DMS 273 (cell line): ENCODE measurements at regions not wholly inside any gene's neighbourhood (a gene's known extent, or its start where the extent isn't known, plus 50 kb on each side); places are given as distances from the start of the nearest gene placed in this dataset.

ENCODE experiments used
- DNase-seq: peaks from one replicate; lab custom pipeline; 2025; ENCODE audit not compliant: unreplicated experiment; lab: John Stamatoyannopoulos, UW

GRCh38 chr3:187950671-187951070 lies 203.3 kb upstream of the LPP start:
- DNase-seq, result no peak

GRCh38 chr3:187951452-187952190 lies 202.3 kb upstream of the LPP start:
- DNase-seq, result no peak

DNA sequence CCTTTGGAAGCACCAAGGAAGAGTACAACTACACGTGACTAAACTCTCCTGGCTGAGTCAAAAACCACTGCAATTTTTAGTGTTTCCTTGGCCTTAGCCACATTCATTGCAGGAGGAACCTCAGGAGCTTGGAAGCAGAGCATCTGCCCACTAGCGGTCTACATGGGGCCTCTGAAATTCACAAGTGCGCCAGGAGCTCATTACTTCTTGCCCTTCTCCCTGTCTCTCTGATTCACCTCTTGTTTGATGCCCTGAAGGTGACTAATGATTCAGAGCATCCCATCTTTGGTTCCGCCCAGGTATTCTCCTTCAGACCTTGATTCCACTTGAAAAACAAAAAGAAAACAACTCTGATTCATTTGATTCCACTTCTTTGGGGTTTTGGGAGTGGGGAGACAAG lies 201.1 kb upstream of the LPP start:
- DNase-seq, result no peak

- DNase-seq, result no peak
These were observed 199.5 kb upstream of the LPP start for GRCh38 chr3:187954516-187954872.

DNA sequence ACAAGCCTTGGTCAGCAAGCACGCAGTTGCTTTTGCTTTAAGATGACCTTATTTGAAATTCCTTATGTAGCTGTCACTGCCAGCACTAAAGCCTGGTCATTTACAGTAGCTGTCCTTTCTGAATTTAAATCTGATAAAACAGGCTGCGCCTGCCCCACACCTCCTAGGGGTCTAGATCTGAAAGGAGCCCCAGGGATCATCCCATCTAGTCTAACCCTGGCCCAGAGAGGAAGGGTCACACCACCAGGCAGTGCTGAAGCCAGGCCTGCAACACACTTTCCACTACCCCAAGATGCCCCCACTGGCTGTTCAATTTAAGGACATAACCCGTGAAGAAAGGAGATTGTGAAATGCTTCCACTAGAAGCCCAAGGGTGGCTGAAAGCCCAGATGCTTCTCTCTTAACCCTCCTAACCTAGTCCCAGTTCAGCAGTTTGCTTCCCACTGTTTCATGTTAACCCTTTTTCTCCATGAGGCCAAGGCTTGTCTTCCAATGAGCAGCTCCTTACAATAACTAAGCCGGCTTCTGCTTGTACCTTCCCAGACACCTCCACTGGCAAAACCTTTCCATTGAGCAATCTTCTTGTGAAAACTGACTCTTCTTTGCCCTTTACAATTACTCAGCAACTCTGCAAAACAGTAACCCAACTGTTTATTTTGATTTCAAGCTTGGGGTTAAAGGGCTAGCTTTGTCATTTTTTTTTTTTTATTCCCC lies 198.9 kb upstream of the LPP start:
- no peak for DNase-seq

DNA sequence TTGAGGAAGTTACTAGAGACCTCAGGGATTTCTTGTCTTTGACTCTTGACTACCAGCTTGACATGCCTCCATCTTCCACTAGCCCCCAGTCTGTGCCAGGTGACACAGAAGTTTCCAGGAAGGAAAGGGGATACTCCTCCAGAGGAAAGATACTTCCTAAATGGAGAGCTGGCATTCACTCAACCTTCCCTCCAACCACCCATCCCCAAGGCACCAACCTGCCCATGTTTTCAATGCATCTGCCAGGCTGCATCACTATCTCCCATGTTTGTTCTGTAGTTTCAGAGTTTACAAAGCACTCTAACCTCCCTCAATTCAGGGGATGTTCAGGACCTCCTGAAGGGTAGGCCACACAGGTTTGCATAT lies 198.4 kb upstream of the LPP start:
- DNase-seq, result no peak

GRCh38 chr3:187957165-187957581 lies 196.8 kb upstream of the LPP start:
- no peak for DNase-seq

GRCh38 chr3:187957582-187957981 lies 196.4 kb upstream of the LPP start:
- no peak for DNase-seq

GRCh38 chr3:187958432-187959003 lies 195.4 kb upstream of the LPP start:
- no peak for DNase-seq

DNA sequence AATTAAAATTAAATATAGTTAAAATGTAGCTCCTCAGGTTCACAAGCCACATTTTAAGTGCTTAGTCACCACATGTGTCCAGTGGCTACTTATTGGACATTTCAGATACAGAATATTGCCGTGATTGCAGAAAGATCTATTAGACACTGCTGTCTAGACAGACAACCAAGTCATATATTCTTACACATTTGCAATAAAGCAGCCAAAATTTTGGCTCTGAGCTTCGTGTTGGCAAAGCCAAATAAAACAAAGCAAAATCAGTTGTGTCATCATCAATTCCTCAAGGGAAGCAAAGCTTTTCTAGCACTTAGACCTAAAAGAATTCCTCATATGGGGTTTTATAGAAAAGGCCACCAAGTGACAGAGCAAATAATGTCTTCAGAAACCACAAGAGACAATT lies 193.1 kb upstream of the LPP start:
- DNase-seq, result no peak

GRCh38 chr3:187961366-187961765 lies 192.6 kb upstream of the LPP start:
- no peak for DNase-seq

DNA sequence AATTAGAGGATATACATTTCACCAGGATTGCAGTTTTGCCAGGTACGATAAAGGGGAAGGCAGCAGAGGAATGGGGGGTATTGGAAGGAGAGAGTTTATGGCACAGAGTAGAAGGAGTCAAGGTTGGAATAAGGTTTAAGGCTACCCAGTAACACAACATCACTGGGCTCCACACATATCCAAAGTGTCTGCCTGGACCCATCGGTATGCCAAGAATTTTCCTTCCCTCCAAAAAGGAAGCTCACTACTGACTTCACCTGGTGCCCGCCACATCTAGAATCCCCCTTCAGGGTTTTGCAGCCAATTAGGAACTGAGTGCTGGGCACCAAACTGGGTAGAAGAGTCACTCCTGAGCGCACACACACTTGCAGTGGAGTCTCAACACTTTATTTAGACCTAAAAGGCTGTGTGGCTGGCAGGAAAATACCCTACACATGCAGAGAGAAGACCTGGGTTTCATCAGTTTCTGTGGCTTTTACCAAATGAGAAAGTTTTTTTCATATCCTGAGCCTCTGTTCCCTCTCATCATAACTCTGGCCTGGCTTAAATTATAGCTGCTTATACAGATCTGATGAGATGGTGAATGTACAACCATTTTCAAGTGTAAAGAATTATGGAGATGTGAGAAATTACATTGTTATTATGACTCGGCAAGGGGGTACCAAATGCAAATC lies 190.8 kb upstream of the LPP start:
- no peak for DNase-seq

DNA sequence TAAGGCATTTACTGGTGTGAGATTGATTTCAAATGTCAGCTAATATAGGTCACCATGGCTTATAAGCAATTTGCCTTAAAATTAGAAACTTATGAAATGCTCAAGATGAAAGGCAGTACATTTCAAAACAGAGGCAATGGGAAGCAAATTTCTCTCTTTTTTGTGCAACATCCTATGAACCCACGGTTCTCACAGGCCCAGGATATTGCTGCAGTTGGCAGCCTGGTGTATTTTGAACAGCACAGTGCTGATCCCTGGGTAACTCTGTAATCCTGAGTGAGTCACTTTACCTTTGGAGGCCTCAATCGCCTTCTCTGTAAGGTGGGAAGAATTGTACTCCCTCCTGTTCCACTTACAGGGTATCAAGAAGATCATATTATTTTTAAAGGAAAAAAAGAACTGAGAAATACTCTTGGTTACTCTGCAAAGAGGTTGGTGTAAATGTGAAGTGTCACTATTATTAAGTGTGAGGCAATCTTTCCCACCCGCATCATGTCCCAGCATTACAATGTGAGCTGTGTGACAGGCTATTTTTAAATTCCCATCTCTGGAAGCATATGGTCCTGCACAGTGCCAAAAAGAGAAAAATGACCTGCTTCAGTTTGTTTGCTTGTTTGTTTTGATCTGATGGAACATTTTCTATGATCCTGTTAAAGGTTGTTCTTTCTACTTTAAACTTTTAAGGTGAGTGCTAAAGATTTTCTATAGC lies 190.1 kb upstream of the LPP start:
- no peak for DNase-seq

DNA sequence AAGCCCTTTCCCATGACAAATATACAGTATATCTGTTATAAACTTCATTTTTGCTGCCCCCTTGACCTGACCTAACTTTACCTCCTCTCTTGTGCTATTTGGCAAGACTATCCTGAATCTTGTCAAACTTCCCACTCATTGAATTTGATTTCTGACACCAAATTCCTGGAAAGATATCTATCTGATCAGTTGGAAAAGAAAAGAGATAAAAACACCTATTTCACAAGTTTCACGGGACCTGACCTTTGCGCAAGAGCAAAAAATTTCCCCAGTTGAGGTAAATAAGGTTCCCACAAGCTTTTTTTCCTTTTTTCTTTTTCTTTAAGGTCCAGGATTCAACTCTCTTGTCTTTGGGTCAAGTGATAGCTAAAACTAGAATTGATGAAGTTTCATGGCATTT lies 189.2 kb upstream of the LPP start:
- DNase-seq, result no peak

GRCh38 chr3:187966096-187966495 lies 187.9 kb upstream of the LPP start:
- DNase-seq, result no peak

- DNase-seq, result no peak
These were observed 187.1 kb upstream of the LPP start for GRCh38 chr3:187966636-187967406.

DNA sequence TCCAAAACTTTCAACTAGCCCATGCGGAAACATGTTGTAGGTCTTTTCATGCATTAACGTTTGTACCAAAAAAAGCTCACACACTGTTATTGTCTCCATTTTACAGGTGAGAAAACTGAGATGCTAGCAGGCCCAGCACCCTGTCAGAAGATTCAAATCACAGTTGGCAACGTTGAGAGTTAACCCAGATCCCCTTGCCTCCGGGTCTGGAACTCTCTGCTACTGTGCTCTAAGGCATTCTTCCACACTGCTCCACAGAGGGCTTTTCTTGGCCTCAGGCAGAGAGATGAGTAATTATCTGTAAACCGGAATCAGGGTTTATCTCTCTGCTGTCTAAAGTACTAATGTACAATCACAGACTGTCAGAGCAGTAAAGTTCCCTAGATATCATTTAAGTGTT lies 186.0 kb upstream of the LPP start:
- no peak for DNase-seq

DNA sequence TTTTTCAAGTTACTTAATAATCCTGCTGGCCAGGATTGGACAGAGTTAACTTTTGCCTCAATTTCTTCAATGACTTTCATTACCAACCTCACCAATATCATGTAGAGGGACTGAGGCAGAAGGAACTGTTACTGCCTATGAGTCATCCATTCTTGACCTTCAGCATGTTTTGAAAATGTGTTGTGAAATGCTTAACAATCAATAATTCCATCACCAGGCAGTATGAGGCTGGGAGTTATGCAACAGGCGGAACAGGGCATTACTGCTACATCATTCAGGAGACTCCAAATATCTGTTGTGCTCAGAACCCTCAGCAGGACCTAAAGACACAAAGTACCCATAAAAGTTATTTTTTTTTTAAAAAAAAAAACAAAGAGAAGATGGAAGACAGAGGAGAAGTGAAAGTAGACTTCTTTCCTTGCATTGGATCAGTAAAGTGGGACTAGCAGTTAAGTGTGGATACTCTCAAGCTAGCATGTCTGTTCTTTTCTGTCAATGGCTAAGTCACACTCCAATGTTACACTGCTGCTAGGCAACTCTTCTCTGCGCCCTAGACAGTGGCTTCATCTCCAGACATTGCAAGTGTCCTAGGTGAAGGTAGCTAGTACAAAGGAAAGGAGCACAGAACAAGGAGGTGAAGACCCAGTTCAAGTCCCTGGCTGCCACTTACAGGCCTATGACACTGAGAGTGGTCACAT lies 184.9 kb upstream of the LPP start:
- DNase-seq, result no peak

- DNase-seq, result no peak
These were observed 184.4 kb upstream of the LPP start for GRCh38 chr3:187969581-187969950.

- DNase-seq, result no peak
These were observed 183.9 kb upstream of the LPP start for GRCh38 chr3:187970106-187970505.
